HG02938 (cell line): ENCODE measurements at regions not wholly inside any gene's neighbourhood (a gene's known extent, or its start where the extent isn't known, plus 50 kb on each side); places are given as distances from the start of the nearest gene placed in this dataset.

Source experiments
- ATAC-seq: cut with Tn5 transposase; IDR thresholded peaks from one replicate; pipeline ENCODE4 v1.9.1; 2021; ENCODE audit warnings: mild to moderate bottlenecking, moderate library complexity; ENCODE audit not compliant: unreplicated experiment

GRCh38 chr16:86370062-86370461 is 140.3 kb upstream of the FOXF1 start:
- ATAC-seq = no peak

- ATAC-seq = no peak
These were observed 139.1 kb upstream of the FOXF1 start for GRCh38 chr16:86371083-86371803.

GRCh38 chr16:86372193-86372592 is 138.1 kb upstream of the FOXF1 start:
- ATAC-seq = no peak

- ATAC-seq = no peak
These were observed 136.9 kb upstream of the FOXF1 start for GRCh38 chr16:86373276-86373901.

- ATAC-seq = no peak
These were observed 135.7 kb upstream of the FOXF1 start for GRCh38 chr16:86374603-86375130.

- ATAC-seq = no peak
These were observed 135.0 kb upstream of the FOXF1 start for GRCh38 chr16:86375364-86375763.

- ATAC-seq = no peak
These were observed 134.5 kb upstream of the FOXF1 start for GRCh38 chr16:86375851-86376250.

GRCh38 chr16:86376837-86377236 is 133.5 kb upstream of the FOXF1 start:
- ATAC-seq = no peak

GRCh38 chr16:86377251-86378022 is 132.9 kb upstream of the FOXF1 start:
- no peak for ATAC-seq

GRCh38 chr16:86378128-86378527 is 132.2 kb upstream of the FOXF1 start:
- ATAC-seq = no peak

- no peak for ATAC-seq
These were observed 131.4 kb upstream of the FOXF1 start for GRCh38 chr16:86378831-86379504.

- no peak for ATAC-seq
These were observed 130.9 kb upstream of the FOXF1 start for GRCh38 chr16:86379505-86379846.

GRCh38 chr16:86380030-86380429 is 130.3 kb upstream of the FOXF1 start:
- no peak for ATAC-seq

GRCh38 chr16:86381491-86381890 is 128.8 kb upstream of the FOXF1 start:
- no peak for ATAC-seq

GRCh38 chr16:86382067-86382773 is 128.1 kb upstream of the FOXF1 start:
- ATAC-seq = no peak

GRCh38 chr16:86382774-86383407 is 127.4 kb upstream of the FOXF1 start:
- ATAC-seq = no peak

GRCh38 chr16:86383488-86384262 is 126.7 kb upstream of the FOXF1 start:
- ATAC-seq = no peak

GRCh38 chr16:86384263-86384649 is 126.1 kb upstream of the FOXF1 start:
- ATAC-seq = no peak

- ATAC-seq = no peak
These were observed 125.3 kb upstream of the FOXF1 start for GRCh38 chr16:86384980-86385379.
